GM12878 (cell line): ENCODE measurements at regions not wholly inside any gene's neighbourhood (a gene's known extent, or its start where the extent isn't known, plus 50 kb on each side); places are given as distances from the start of the nearest gene placed in this dataset.

Experiments used
- ATAC-seq: fragments of 200-7000 bp; cut with Tn5 transposase; 3 replicates; pipeline ENCODE4 v1.9.1; 2020; ENCODE audit warnings: mild to moderate bottlenecking, moderate library complexity
- BruUV-seq: library from RNA; stranded (reverse); fragments of 400-500 nt; replicated peaks from 2 replicates; lab custom pipeline; 2021; lab: Mats Ljungman, UMichigan
- CTCF ChIA-PET: fragments of 300-600 bp; sonication (Branson Sonifier 250); formaldehyde crosslinking; extraction: SDS; loops from one replicate; lab custom pipeline; 2021; ENCODE audit warnings: inconsistent platforms; lab: Yijun Ruan, JAX
- POLR2A ChIA-PET: fragments of 350-600 bp; formaldehyde crosslinking; extraction: SDS; loops from one replicate; lab custom pipeline; 2021; ENCODE audit warnings: inconsistent platforms; lab: Charles Lee
- RAD21 ChIA-PET: fragments of 300-600 bp; sonication (Branson Sonifier 250); formaldehyde crosslinking; loops from one replicate; lab custom pipeline; 2023; ENCODE audit warnings: antibody characterized with exemption; ENCODE audit not compliant: unreplicated experiment; lab: Charles Lee
- SMC1A ChIA-PET: fragments of 300-600 bp; sonication (Branson Sonifier 250); formaldehyde crosslinking; loops from one replicate; lab custom pipeline; 2023; ENCODE audit not compliant: unreplicated experiment, uncharacterized antibody; lab: Charles Lee
- DNase-seq: peaks from one replicate; pipeline ENCODE4 v3.0.0-alpha.2; 2011; ENCODE audit warnings: low read depth, low spot score
- FAIRE-seq: peaks from 3 replicates; lab custom pipeline; 2011; peaks lifted over from hg19 to GRCh38; lab: Jason Lieb, UNC
- H2AFZ ChIP-seq: 2 replicates; pipeline ENCODE4 v1.6.0; 2011; ENCODE audit warnings: low read depth, low read length, control low read depth; ENCODE audit not compliant: control insufficient read depth
- H3K27ac ChIP-seq: 2 replicates; pipeline ENCODE4 v1.5.1; 2011; ENCODE audit warnings: control low read depth; ENCODE audit not compliant: control insufficient read depth, insufficient read depth
- H3K27me3 ChIP-seq, 2 experiments: replicated peaks in 1 of 2; 2 replicates each; pipeline versions ENCODE4 v1.6.0 to v1.6.1; 2011; ENCODE audit warnings: low read length in 1 of 2; ENCODE audit not compliant: control insufficient read depth in 2 of 2, insufficient read depth in 2 of 2
- H3K36me3 ChIP-seq, 2 experiments: 2 replicates each; pipeline ENCODE4 v1.5.1; 2011; ENCODE audit warnings: low read length in 1 of 2; ENCODE audit not compliant: control insufficient read depth in 2 of 2, insufficient read depth in 2 of 2
- H3K4me1 ChIP-seq: 2 replicates; pipeline ENCODE4 v1.6.1; 2011; ENCODE audit warnings: mild to moderate bottlenecking, low read length, moderate library complexity, mixed read lengths; ENCODE audit not compliant: control insufficient read depth, insufficient read depth
- H3K4me2 ChIP-seq: 2 replicates; pipeline ENCODE4 v1.6.0; 2011; ENCODE audit warnings: control low read depth; ENCODE audit not compliant: control insufficient read depth, insufficient read depth
- H3K4me3 ChIP-seq: fragments of 200-600 bp; sonication (generic); 2 replicates; pipeline ENCODE4 v1.5.1; 2016
- H3K79me2 ChIP-seq: 2 replicates; pipeline ENCODE4 v1.6.0; 2011; ENCODE audit warnings: low read length; ENCODE audit not compliant: control insufficient read depth, insufficient read depth
- H3K9ac ChIP-seq: 2 replicates; pipeline ENCODE4 v1.8.0; 2011; ENCODE audit warnings: low read length, control low read depth, mixed read lengths; ENCODE audit not compliant: control insufficient read depth, insufficient read depth
- H3K9me3 ChIP-seq: replicated peaks from 3 replicates; pipeline ENCODE4 v1.5.1; 2011; ENCODE audit warnings: mild to moderate bottlenecking, low read length; ENCODE audit not compliant: control insufficient read depth, insufficient read depth
- H4K20me1 ChIP-seq: 2 replicates; pipeline ENCODE4 v1.6.0; 2011; ENCODE audit not compliant: control insufficient read depth, insufficient read depth
- ASH2L ChIP-seq: fragments of 300-600, 200-600 bp; sonication (generic); IDR thresholded peaks from 2 replicates; pipeline ENCODE4 v1.6.1; 2017; ENCODE audit warnings: low read depth, mild to moderate bottlenecking, borderline replicate concordance
- BCL3 ChIP-seq: IDR thresholded peaks from 2 replicates; pipeline ENCODE4 v1.6.1; 2011; ENCODE audit warnings: borderline replicate concordance, low read depth, mild to moderate bottlenecking, moderate library complexity, low read length; ENCODE audit not compliant: insufficient read depth, poor library complexity, severe bottlenecking
- MAX ChIP-seq: IDR thresholded peaks from 2 replicates; pipeline ENCODE4 v1.6.1; 2012; ENCODE audit warnings: low read depth, low read length, improper control_type of control experiment
- MYB ChIP-seq: fragments of 150-350 bp; IDR thresholded peaks from 2 replicates; pipeline ENCODE4 v1.6.1; 2014; ENCODE audit warnings: mild to moderate bottlenecking, low read depth, low read length, borderline replicate concordance
- NKRF ChIP-seq: fragments of 450-650 bp; conservative IDR thresholded peaks from 2 replicates; pipeline ENCODE4 v1.6.1; 2017; ENCODE audit warnings: mild to moderate bottlenecking, moderate library complexity
- PAX5 ChIP-seq: IDR thresholded peaks from 2 replicates; pipeline ENCODE4 v1.6.1; 2011; ENCODE audit warnings: low read depth, low read length, borderline replicate concordance
- POLR2A ChIP-seq: IDR thresholded peaks from 2 replicates; pipeline ENCODE4 v1.6.1; 2011; ENCODE audit warnings: low read depth, mild to moderate bottlenecking, low read length
- SMAD5 ChIP-seq: IDR thresholded peaks from 2 replicates; pipeline ENCODE4 v1.6.1; 2016; ENCODE audit warnings: antibody characterized with exemption, low read depth
- SP1 ChIP-seq: IDR thresholded peaks from one replicate; pipeline ENCODE4 v1.6.1; 2011; ENCODE audit warnings: low read depth, low read length
- SPI1 ChIP-seq: IDR thresholded peaks from 2 replicates; pipeline ENCODE4 v1.6.1; 2011; ENCODE audit warnings: low read depth, mild to moderate bottlenecking, low read length, moderate library complexity, borderline replicate concordance; ENCODE audit not compliant: insufficient read depth
- SREBF1 ChIP-seq: IDR thresholded peaks from 2 replicates; pipeline ENCODE4 v1.6.1; 2012; ENCODE audit warnings: mild to moderate bottlenecking, low read length
- STAT1 ChIP-seq: fragments of 450-650 bp; conservative IDR thresholded peaks from 2 replicates; pipeline ENCODE4 v1.6.1; 2014; ENCODE audit warnings: antibody characterized with exemption, mild to moderate bottlenecking
- WGBS: methylation state at CpG from one replicate; pipeline ENCODE4 v1.1.6; 2016; ENCODE audit warnings: low lambda C conversion rate; ENCODE audit not compliant: insufficient replicate concordance, insufficient coverage; ENCODE audit errors: missing lambda C conversion rate; 5-methylcytosine and 5-hydroxymethylcytosine counted together
- in situ Hi-C: fragments of 300-500 bp; cut with MboI; formaldehyde crosslinking; loops from 9 replicates; pipeline ENCODE4 v1.14.3; 2018; ENCODE audit warnings: mixed read lengths
- intact Hi-C: fragments of 100-400 bp; cut with micrococcal nuclease; formaldehyde crosslinking; loops from one replicate; pipeline ENCODE4 v1.14.2; 2022; ENCODE audit not compliant: unreplicated experiment
- TF ChIP-seq, protein P1 (sequence below): IDR thresholded peaks from 2 replicates; pipeline ENCODE4 v1.6.1; 2012; ENCODE audit warnings: low read depth, low read length, improper control_type of control experiment

DNA sequence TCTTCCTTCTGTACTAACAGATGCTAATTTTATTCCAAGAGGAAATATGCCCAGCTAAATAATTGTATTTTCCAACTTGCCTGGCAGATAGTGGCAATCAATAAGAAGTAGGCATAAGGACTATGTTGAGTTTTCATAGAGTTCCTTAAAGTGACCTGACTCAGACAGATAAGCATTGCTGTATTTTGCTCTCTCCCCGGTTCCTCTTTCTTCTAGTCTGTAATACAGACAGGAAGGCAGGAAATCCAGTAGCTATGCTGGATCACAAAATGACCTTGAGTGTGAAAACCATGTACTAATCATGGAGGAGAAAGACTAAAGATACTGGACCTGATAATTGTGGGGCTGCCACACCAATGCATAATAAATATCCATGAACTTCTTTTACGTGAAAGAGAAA lies 701.7 kb downstream of the CETN3 start:
- no peak overlapping the region for H2AFZ ChIP-seq
- H3K79me2 ChIP-seq = no peaks in the 10 kb centered on the region
- no peak for FAIRE-seq
- no peak for TF ChIP-seq BCL3
- peak; percentile 52; the same call in 1 of the 2 replicates for TF ChIP-seq SPI1
- TF ChIP-seq, all 136 proteins: peak for 1
- CTCF ChIA-PET = no interaction called here
- no peak overlapping the region for H3K27ac ChIP-seq
- no peaks in the 10 kb centered on the region for H3K36me3 ChIP-seq
- intact Hi-C loops = no loop called here
- H3K4me3 ChIP-seq = no peak overlapping the region
- no peaks in the 10 kb centered on the region for H4K20me1 ChIP-seq
- POLR2A ChIA-PET = no interaction called here
- H3K4me1 ChIP-seq = no peaks in the 10 kb centered on the region
- in situ Hi-C loops = no loop called here
- no peak for DNase-seq
- SMC1A ChIA-PET = interaction anchor here (0.7 kb wide), 1 partner anchor 254 kb away, joined by 3 read pairs; no protein-coding TSS in a partner anchor
- RAD21 ChIA-PET = interaction anchor here (0.7 kb wide), 1 partner anchor 981 kb away, joined by 3 read pairs; no protein-coding TSS in a partner anchor
- BruUV-seq = no TSS peak
- 47% methylated on average over 2 of the region's 2 CpGs for WGBS
- H3K4me2 ChIP-seq = no peak overlapping the region
- ATAC-seq = no peak
- no peaks in the 10 kb centered on the region for H3K27me3 ChIP-seq
- H3K9me3 ChIP-seq = no peaks in the 10 kb centered on the region
- H3K9ac ChIP-seq = no peak overlapping the region

- WGBS = 95% methylated on average over 1 of the region's 1 CpG
- Histone ChIP-seq H4K20me1 (no peaks in the 10 kb centered on the region), H2AFZ (no peak overlapping the region), H3K9me3 (no peaks in the 10 kb centered on the region), H3K27me3 (no peaks in the 10 kb centered on the region), H3K4me2 (no peak overlapping the region), H3K27ac (no peak overlapping the region), H3K9ac (no peak overlapping the region), H3K79me2 (no peaks in the 10 kb centered on the region), H3K4me1 (no peaks in the 10 kb centered on the region), H3K36me3 (no peaks in the 10 kb centered on the region), H3K4me3 (no peak overlapping the region)
- FAIRE-seq (no peak), DNase-seq (no peak), ATAC-seq (no peak)
- ChIA-PET RAD21 (interaction anchor here (0.6 kb wide), 1 partner anchor 625 kb away, joined by 3 read pairs; no protein-coding TSS in a partner anchor), POLR2A (interaction anchor here (0.5 kb wide), 1 partner anchor 270 kb away, joined by 3 read pairs; no protein-coding TSS in a partner anchor), SMC1A (interaction anchor here (0.6 to 2.1 kb wide), 3 partner anchors 8 to 635 kb away, joined by 3 to 5 read pairs (median 4); no protein-coding TSS in a partner anchor), CTCF (interaction anchor here (0.7 kb wide), 1 partner anchor 198 kb away, joined by 3 read pairs; no protein-coding TSS in a partner anchor)
- BruUV-seq = no TSS peak
- in situ Hi-C loops (no loop called here), intact Hi-C loops (no loop called here)
- TF ChIP-seq NKRF (no peak), ASH2L (no peak), SREBF1 (no peak), STAT1 (no peak), PAX5 (no peak), SPI1 (no peak), SMAD5 (no peak), MYB (no peak), SP1 (no peak), MAX (no peak), POLR2A (no peak)
- TF ChIP-seq, protein P1, sequence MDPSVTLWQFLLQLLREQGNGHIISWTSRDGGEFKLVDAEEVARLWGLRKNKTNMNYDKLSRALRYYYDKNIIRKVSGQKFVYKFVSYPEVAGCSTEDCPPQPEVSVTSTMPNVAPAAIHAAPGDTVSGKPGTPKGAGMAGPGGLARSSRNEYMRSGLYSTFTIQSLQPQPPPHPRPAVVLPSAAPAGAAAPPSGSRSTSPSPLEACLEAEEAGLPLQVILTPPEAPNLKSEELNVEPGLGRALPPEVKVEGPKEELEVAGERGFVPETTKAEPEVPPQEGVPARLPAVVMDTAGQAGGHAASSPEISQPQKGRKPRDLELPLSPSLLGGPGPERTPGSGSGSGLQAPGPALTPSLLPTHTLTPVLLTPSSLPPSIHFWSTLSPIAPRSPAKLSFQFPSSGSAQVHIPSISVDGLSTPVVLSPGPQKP = no peak
Observed at GRCh38 chr5:89706731-89707130, 702.8 kb downstream of the CETN3 start.
